ENCODE measurements at regions not wholly inside any gene's neighbourhood (a gene's known extent, or its start where the extent isn't known, plus 50 kb on each side); places are given as distances from the start of the nearest gene placed in this dataset.

- TF ChIP-seq POU2F2 (IDR thresholded peaks at IDR 0.05; ENCODE audit: low read depth, low read length): no peak
- TF ChIP-seq POLR2A (IDR thresholded peaks at IDR 0.05; ENCODE audit: low read depth, low read length): no peak
- TF ChIP-seq SPI1 (IDR thresholded peaks at IDR 0.05; ENCODE audit: low read depth, low read length): no peak
- TF ChIP-seq POLR2AphosphoS5 (IDR thresholded peaks at IDR 0.05; ENCODE audit: low read depth, low read length): no peak
- TF ChIP-seq PAX5 (IDR thresholded peaks at IDR 0.05; ENCODE audit: insufficient read depth, low read length, severe bottlenecking): no peak
- TF ChIP-seq TAF1 (IDR thresholded peaks at IDR 0.05; ENCODE audit: low read depth, low read length): no peak
- FAIRE-seq (no peak), DNase-seq (ENCODE audit: insufficient read length, low spot score) (no peak)
Observed at GRCh38 chr18:24586662-24587360, 126.4 kb downstream of the HRH4 start.

DNA sequence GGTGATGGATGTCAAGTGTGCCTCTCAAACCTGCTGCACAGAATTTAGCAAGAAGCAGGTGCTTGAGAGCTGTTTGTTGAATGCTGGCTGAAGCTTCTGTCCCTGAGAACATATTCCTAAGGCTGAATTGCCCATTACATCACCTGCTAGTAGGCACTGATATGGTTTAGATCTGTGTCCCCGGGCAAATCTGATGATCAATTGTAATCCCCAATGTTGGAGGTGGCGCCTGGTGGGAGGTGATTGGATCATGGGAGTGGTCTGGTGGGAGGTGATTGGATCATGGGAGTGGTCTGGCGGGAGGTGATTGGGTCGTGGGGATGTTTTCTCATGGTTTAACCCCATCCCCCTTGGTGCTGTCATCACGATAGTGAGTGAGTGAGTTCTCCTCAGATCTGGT, 128.0 kb downstream of the HRH4 start:
- DNase-seq (ENCODE audit: insufficient read length, low spot score) (no peak), FAIRE-seq (no peak)
- TF ChIP-seq TAF1 (IDR thresholded peaks at IDR 0.05; ENCODE audit: low read depth, low read length) (no peak), POLR2AphosphoS5 (IDR thresholded peaks at IDR 0.05; ENCODE audit: low read depth, low read length) (no peak), POLR2A (IDR thresholded peaks at IDR 0.05; ENCODE audit: low read depth, low read length) (no peak), POU2F2 (IDR thresholded peaks at IDR 0.05; ENCODE audit: low read depth, low read length) (no peak), PAX5 (IDR thresholded peaks at IDR 0.05; ENCODE audit: insufficient read depth, low read length, severe bottlenecking) (no peak), SPI1 (IDR thresholded peaks at IDR 0.05; ENCODE audit: low read depth, low read length) (no peak)

DNA sequence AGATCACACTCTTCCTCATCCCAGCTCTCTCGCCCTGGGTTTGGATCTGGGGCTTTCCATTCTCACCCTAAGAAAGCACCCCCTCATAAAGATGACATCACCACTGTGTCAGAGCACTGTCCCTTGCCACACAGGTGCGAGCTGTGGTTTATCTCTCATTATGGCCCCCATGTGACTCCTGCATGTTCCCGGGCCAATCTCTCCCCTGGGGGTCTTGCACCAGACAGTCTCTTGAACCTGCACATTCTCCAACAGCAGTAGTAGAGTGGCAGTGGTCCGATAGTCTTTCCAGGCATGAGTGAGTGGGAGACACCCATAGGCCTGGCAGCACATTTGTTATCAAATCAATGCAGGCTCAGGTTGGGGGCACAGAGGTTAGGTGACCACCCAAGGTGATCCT, 130.5 kb downstream of the HRH4 start:
- FAIRE-seq (no peak), DNase-seq (ENCODE audit: insufficient read length, low spot score) (no peak)
- no peak for TF ChIP-seq PAX5 (IDR thresholded peaks at IDR 0.05; ENCODE audit: insufficient read depth, low read length, severe bottlenecking)
- TF ChIP-seq POLR2AphosphoS5 (IDR thresholded peaks at IDR 0.05; ENCODE audit: low read depth, low read length): no peak
- no peak for TF ChIP-seq POU2F2 (IDR thresholded peaks at IDR 0.05; ENCODE audit: low read depth, low read length)
- no peak for TF ChIP-seq POLR2A (IDR thresholded peaks at IDR 0.05; ENCODE audit: low read depth, low read length)
- TF ChIP-seq SPI1 (IDR thresholded peaks at IDR 0.05; ENCODE audit: low read depth, low read length): no peak
- no peak for TF ChIP-seq TAF1 (IDR thresholded peaks at IDR 0.05; ENCODE audit: low read depth, low read length)

DNA sequence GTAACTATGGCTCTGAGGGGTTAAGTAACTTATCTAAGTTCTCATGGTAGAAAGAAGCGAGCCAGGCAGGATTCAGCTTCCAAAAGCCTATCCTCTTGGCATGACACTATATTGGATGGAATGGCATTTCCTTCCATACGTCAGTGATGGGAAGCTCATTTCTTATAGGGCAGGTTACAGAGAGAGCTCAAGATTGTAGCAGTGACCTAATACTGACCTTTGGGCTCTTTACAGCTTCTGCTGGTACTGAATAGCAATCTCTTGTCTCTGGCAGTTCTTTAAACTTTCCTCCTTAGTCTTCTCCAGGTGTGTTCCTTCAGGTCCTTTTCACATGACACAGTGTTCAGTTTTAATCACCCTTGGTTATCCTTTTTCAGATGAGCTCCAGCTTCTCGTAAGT, 133.0 kb downstream of the HRH4 start:
- FAIRE-seq (no peak), DNase-seq (ENCODE audit: insufficient read length, low spot score) (no peak)
- TF ChIP-seq POLR2A (IDR thresholded peaks at IDR 0.05; ENCODE audit: low read depth, low read length) (no peak), POLR2AphosphoS5 (IDR thresholded peaks at IDR 0.05; ENCODE audit: low read depth, low read length) (no peak)

DNA sequence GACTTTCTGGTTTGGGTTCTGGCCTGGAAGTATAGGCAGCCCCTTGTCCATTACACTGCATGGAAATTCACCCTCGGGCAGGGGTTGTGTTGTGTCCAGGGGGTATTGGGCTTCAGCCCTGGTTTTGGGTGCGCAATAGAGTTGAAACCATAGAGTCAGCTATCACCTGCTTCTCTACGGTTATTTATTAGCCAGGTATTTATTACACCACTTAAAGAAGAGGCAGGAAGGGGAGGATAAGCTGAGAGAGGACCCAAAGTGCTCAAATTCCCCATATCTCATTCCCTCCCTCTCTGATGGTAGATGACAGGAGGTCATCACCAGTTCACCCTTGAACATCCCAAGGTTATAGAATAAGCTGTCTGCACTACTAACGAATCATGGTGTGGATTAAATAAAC, 133.4 kb downstream of the HRH4 start:
- DNase-seq (ENCODE audit: insufficient read length, low spot score) (no peak), FAIRE-seq (no peak)
- TF ChIP-seq POU2F2 (IDR thresholded peaks at IDR 0.05; ENCODE audit: low read depth, low read length) (no peak), SPI1 (IDR thresholded peaks at IDR 0.05; ENCODE audit: low read depth, low read length) (no peak), POLR2A (IDR thresholded peaks at IDR 0.05; ENCODE audit: low read depth, low read length) (no peak), TAF1 (IDR thresholded peaks at IDR 0.05; ENCODE audit: low read depth, low read length) (no peak), POLR2AphosphoS5 (IDR thresholded peaks at IDR 0.05; ENCODE audit: low read depth, low read length) (no peak), PAX5 (IDR thresholded peaks at IDR 0.05; ENCODE audit: insufficient read depth, low read length, severe bottlenecking) (no peak)

GRCh38 chr18:24595561-24596031, 135.2 kb downstream of the HRH4 start:
- TF ChIP-seq PAX5 (IDR thresholded peaks at IDR 0.05; ENCODE audit: insufficient read depth, low read length, severe bottlenecking) (no peak), TAF1 (IDR thresholded peaks at IDR 0.05; ENCODE audit: low read depth, low read length) (no peak), POLR2AphosphoS5 (IDR thresholded peaks at IDR 0.05; ENCODE audit: low read depth, low read length) (no peak), POU2F2 (IDR thresholded peaks at IDR 0.05; ENCODE audit: low read depth, low read length) (no peak)
- no peak for FAIRE-seq
- DNase-seq (ENCODE audit: insufficient read length, low spot score): no peak

DNA sequence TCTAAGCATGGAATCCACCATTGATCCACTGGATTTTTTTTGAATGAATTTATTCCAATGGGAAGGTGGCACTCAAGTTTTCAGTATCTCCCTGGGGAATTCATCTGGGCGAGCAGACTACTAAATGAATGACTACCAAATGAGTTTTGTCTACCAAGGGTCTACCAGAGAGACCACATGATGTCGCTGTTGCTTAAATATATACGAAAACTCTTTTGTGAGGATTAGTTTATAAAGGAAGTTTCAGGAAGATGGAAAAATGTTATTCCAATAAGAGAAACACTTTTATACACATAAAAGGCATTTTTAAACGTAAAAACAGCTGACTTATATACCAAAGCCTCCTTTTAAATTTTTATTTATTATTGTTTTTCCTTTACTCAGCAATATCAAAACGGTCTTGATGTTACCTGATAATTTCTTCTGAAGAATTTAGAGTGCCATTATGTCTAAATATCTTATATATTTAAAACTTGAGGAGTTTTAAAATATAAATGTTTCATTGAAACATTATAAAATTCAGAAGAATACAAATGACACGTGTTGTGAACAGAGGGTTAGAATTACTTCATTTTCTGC, 139.7 kb downstream of the HRH4 start:
- no peak for FAIRE-seq
- peak; percentile 11 for DNase-seq (ENCODE audit: insufficient read length, low spot score)
- TF ChIP-seq PAX5 (IDR thresholded peaks at IDR 0.05; ENCODE audit: insufficient read depth, low read length, severe bottlenecking) (no peak), POU2F2 (IDR thresholded peaks at IDR 0.05; ENCODE audit: low read depth, low read length) (no peak), POLR2A (IDR thresholded peaks at IDR 0.05; ENCODE audit: low read depth, low read length) (no peak), SPI1 (IDR thresholded peaks at IDR 0.05; ENCODE audit: low read depth, low read length) (no peak), POLR2AphosphoS5 (IDR thresholded peaks at IDR 0.05; ENCODE audit: low read depth, low read length) (no peak), TAF1 (IDR thresholded peaks at IDR 0.05; ENCODE audit: low read depth, low read length) (no peak)

- DNase-seq (ENCODE audit: insufficient read length, low spot score) (no peak), FAIRE-seq (no peak)
- TF ChIP-seq TAF1 (IDR thresholded peaks at IDR 0.05; ENCODE audit: low read depth, low read length) (no peak), POLR2AphosphoS5 (IDR thresholded peaks at IDR 0.05; ENCODE audit: low read depth, low read length) (no peak), PAX5 (IDR thresholded peaks at IDR 0.05; ENCODE audit: insufficient read depth, low read length, severe bottlenecking) (no peak), POU2F2 (IDR thresholded peaks at IDR 0.05; ENCODE audit: low read depth, low read length) (no peak), SPI1 (IDR thresholded peaks at IDR 0.05; ENCODE audit: low read depth, low read length) (no peak), POLR2A (IDR thresholded peaks at IDR 0.05; ENCODE audit: low read depth, low read length) (no peak)
Observed at GRCh38 chr18:24601585-24601984, 141.1 kb downstream of the HRH4 start.

GRCh38 chr18:24602201-24602600, 141.8 kb downstream of the HRH4 start:
- TF ChIP-seq POLR2AphosphoS5 (IDR thresholded peaks at IDR 0.05; ENCODE audit: low read depth, low read length) (no peak), SPI1 (IDR thresholded peaks at IDR 0.05; ENCODE audit: low read depth, low read length) (no peak), POU2F2 (IDR thresholded peaks at IDR 0.05; ENCODE audit: low read depth, low read length) (no peak), PAX5 (IDR thresholded peaks at IDR 0.05; ENCODE audit: insufficient read depth, low read length, severe bottlenecking) (no peak)
- FAIRE-seq: no peak
- DNase-seq (ENCODE audit: insufficient read length, low spot score): no peak

DNA sequence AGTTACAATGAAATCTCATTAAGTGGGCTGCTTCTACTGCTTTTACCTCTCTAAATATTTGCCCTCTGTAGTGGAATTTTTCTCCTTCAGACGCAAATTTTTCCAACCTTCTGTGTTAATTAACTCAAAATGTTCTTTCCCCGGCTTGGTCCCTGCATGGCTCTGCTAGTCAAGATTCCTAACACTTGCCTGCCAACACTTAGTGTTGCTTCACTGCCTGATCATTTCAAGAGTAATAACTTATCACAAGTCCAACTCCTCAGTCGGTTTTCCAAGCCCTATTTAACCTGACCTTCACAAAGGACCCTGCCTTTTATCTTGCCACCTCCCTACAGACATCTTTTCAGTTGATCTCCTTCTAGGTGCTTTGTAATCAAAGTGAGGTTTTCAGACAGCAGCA, 142.7 kb downstream of the HRH4 start:
- no peak for TF ChIP-seq POU2F2 (IDR thresholded peaks at IDR 0.05; ENCODE audit: low read depth, low read length)
- TF ChIP-seq POLR2AphosphoS5 (IDR thresholded peaks at IDR 0.05; ENCODE audit: low read depth, low read length): no peak
- TF ChIP-seq PAX5 (IDR thresholded peaks at IDR 0.05; ENCODE audit: insufficient read depth, low read length, severe bottlenecking): no peak
- TF ChIP-seq TAF1 (IDR thresholded peaks at IDR 0.05; ENCODE audit: low read depth, low read length): no peak
- TF ChIP-seq POLR2A (IDR thresholded peaks at IDR 0.05; ENCODE audit: low read depth, low read length): no peak
- no peak for TF ChIP-seq SPI1 (IDR thresholded peaks at IDR 0.05; ENCODE audit: low read depth, low read length)
- FAIRE-seq: no peak
- DNase-seq (ENCODE audit: insufficient read length, low spot score): no peak
